ENCODE measurements at regions not wholly inside any gene's neighbourhood (a gene's known extent, or its start where the extent isn't known, plus 50 kb on each side); places are given as distances from the start of the nearest gene placed in this dataset.

- no peaks in the 10 kb centered on the region for H3K9me3 ChIP-seq (ENCODE audit: control extremely low read depth in 1 of 3, control insufficient read depth in 2 of 3, insufficient read depth in 1 of 3, low read length in 2 of 3)
- no peak for TF ChIP-seq EZH2 (IDR thresholded peaks at IDR 0.05; ENCODE audit: borderline replicate concordance, insufficient read depth, low read depth, low read length, poor library complexity, severe bottlenecking)
- TF ChIP-seq CTCF (IDR thresholded peaks at IDR 0.05): no peak
- peak; percentile 56 for ATAC-seq (ENCODE audit: low read depth)
- no peaks in the 10 kb centered on the region for H3K9me3 Mint-ChIP-seq (ENCODE audit: insufficient read depth)
- H3K27ac ChIP-seq (ENCODE audit: low read length in 2 of 2): peak overlapping the region; percentile 6 to 60
- H3K27me3 ChIP-seq (replicated peaks in 1 of 4; ENCODE audit: control extremely low read depth in 1 of 4, control insufficient read depth in 3 of 4, insufficient read depth in 4 of 4, low read length in 3 of 4): peaks cover 0 to 3% (median 0%) of the 10 kb centered on the region in 4 experiments
- no peak overlapping the region for H3K9ac ChIP-seq (ENCODE audit: low read length)
- ChIA-PET POLR2A (no interaction called here), CTCF (interaction anchor here (1.2 to 2.2 kb wide), 2 partner anchors 9 to 14 kb away, joined by 3 to 8 read pairs; no protein-coding TSS in a partner anchor)
- H3K4me3 Mint-ChIP-seq: peak overlapping the region; percentile 16
- H3K27me3 Mint-ChIP-seq: peaks cover 5% of the 10 kb centered on the region
- 20% methylated on average over 2 of the region's 5 CpGs for WGBS (ENCODE audit: insufficient coverage)
- intact Hi-C loops (cut with micrococcal nuclease): no loop called here
- H3K4me2 ChIP-seq (replicated peaks; ENCODE audit: low read depth, low read length, poor library complexity, severe bottlenecking): peak overlapping the region; percentile 52
- H3K4me1 ChIP-seq (ENCODE audit: control insufficient read depth in 2 of 2, insufficient read depth in 2 of 2, low read length in 2 of 2): peaks cover 51 to 59% of the 10 kb centered on the region in 2 donors
- peak overlapping the region; percentile 61 for H3K27ac Mint-ChIP-seq
- H4K20me1 ChIP-seq (ENCODE audit: control insufficient read depth, insufficient read depth, low read length, poor library complexity, severe bottlenecking): no peaks in the 10 kb centered on the region
- H3K79me2 ChIP-seq (ENCODE audit: control insufficient read depth, insufficient read depth, low read length): no peaks in the 10 kb centered on the region
- peak overlapping the region; percentile 39 for H2AFZ ChIP-seq (ENCODE audit: insufficient read depth, low read depth, low read length, poor library complexity, severe bottlenecking)
- no peak overlapping the region for H3K4me3 ChIP-seq (ENCODE audit: control extremely low read depth in 1 of 5, extremely low read depth in 1 of 5, insufficient read depth in 1 of 5, low read depth in 2 of 5, low read length in 4 of 5)
- no peaks in the 10 kb centered on the region for H3K36me3 ChIP-seq (replicated peaks in 1 of 2; ENCODE audit: control extremely low read depth in 1 of 2, control insufficient read depth in 1 of 2, extremely low read depth in 1 of 2, insufficient read depth in 2 of 2, low read length in 1 of 2)
- H3K4me1 Mint-ChIP-seq: peaks cover 59% of the 10 kb centered on the region
- peak; percentile 36 for DNase-seq
Measured at GRCh38 chr17:37829592-37830123, 84.8 kb upstream of the HNF1B start.

GRCh38 chr17:37828651-37829124 is 83.8 kb upstream of the HNF1B start:
- POLR2A ChIA-PET: no interaction called here
- TF ChIP-seq EZH2 (IDR thresholded peaks at IDR 0.05; ENCODE audit: borderline replicate concordance, insufficient read depth, low read depth, low read length, poor library complexity, severe bottlenecking): no peak
- H2AFZ ChIP-seq (ENCODE audit: insufficient read depth, low read depth, low read length, poor library complexity, severe bottlenecking): no peak overlapping the region
- 39% methylated on average over 5 of the region's 5 CpGs for WGBS (ENCODE audit: insufficient coverage)
- no peak overlapping the region for H3K4me2 ChIP-seq (replicated peaks; ENCODE audit: low read depth, low read length, poor library complexity, severe bottlenecking)
- no peak overlapping the region for H3K27ac Mint-ChIP-seq
- no peak for DNase-seq
- H4K20me1 ChIP-seq (ENCODE audit: control insufficient read depth, insufficient read depth, low read length, poor library complexity, severe bottlenecking): no peaks in the 10 kb centered on the region
- peaks cover 68% of the 10 kb centered on the region for H3K4me1 Mint-ChIP-seq
- no peak overlapping the region for H3K4me3 Mint-ChIP-seq
- no peak overlapping the region for H3K9ac ChIP-seq (ENCODE audit: low read length)
- H3K27me3 Mint-ChIP-seq: peaks cover 5% of the 10 kb centered on the region
- H3K9me3 ChIP-seq (ENCODE audit: control extremely low read depth in 1 of 3, control insufficient read depth in 2 of 3, insufficient read depth in 1 of 3, low read length in 2 of 3): no peaks in the 10 kb centered on the region
- H3K79me2 ChIP-seq (ENCODE audit: control insufficient read depth, insufficient read depth, low read length): no peaks in the 10 kb centered on the region
- H3K4me3 ChIP-seq (ENCODE audit: control extremely low read depth in 1 of 5, extremely low read depth in 1 of 5, insufficient read depth in 1 of 5, low read depth in 2 of 5, low read length in 4 of 5): no peak overlapping the region
- H3K36me3 ChIP-seq (replicated peaks in 1 of 2; ENCODE audit: control extremely low read depth in 1 of 2, control insufficient read depth in 1 of 2, extremely low read depth in 1 of 2, insufficient read depth in 2 of 2, low read length in 1 of 2): no peaks in the 10 kb centered on the region
- peaks cover 0 to 3% (median 0%) of the 10 kb centered on the region in 4 experiments for H3K27me3 ChIP-seq (replicated peaks in 1 of 4; ENCODE audit: control extremely low read depth in 1 of 4, control insufficient read depth in 3 of 4, insufficient read depth in 4 of 4, low read length in 3 of 4)
- ATAC-seq (ENCODE audit: low read depth): no peak
- H3K4me1 ChIP-seq (ENCODE audit: control insufficient read depth in 2 of 2, insufficient read depth in 2 of 2, low read length in 2 of 2): peaks cover 60 to 69% of the 10 kb centered on the region in 2 donors
- CTCF ChIA-PET: interaction anchor here (0.9 to 1.2 kb wide), 2 partner anchors 12 to 16 kb away, joined by 3 to 8 read pairs; no protein-coding TSS in a partner anchor
- H3K9me3 Mint-ChIP-seq (ENCODE audit: insufficient read depth): no peaks in the 10 kb centered on the region
- intact Hi-C loops (cut with micrococcal nuclease): no loop called here
- H3K27ac ChIP-seq (ENCODE audit: low read length in 2 of 2): no peak overlapping the region
